ENCODE measurements at regions not wholly inside any gene's neighbourhood (a gene's known extent, or its start where the extent isn't known, plus 50 kb on each side); places are given as distances from the start of the nearest gene placed in this dataset.

- Histone ChIP-seq H3K4me3 (no peak overlapping the region), H3K27ac (no peak overlapping the region), H3K9me3 (no peaks in the 10 kb centered on the region), H3K9ac (ENCODE audit: low read depth in 2 of 2, low read length in 2 of 2) (no peak overlapping the region), H3K36me3 (no peaks in the 10 kb centered on the region), H3K4me1 (no peaks in the 10 kb centered on the region), H3K27me3 (no peaks in the 10 kb centered on the region)
- intact Hi-C loops (cut with DNase I): no loop called here
- TF ChIP-seq CTCF (IDR thresholded peaks at IDR 0.05): no peak
- no peak for DNase-seq
Observed at GRCh38 chr6:19332806-19333460, 504.2 kb upstream of the ID4 start.

- intact Hi-C loops (cut with DNase I): no loop called here
- H3K9ac ChIP-seq (ENCODE audit: low read depth in 2 of 2, low read length in 2 of 2): no peak overlapping the region
- no peaks in the 10 kb centered on the region for H3K27me3 ChIP-seq
Observed at GRCh38 chr6:19333936-19334335, 503.2 kb upstream of the ID4 start.

GRCh38 chr6:19336579-19336978, 500.6 kb upstream of the ID4 start:
- Histone ChIP-seq H3K4me3 (no peak overlapping the region), H3K27ac (no peak overlapping the region), H3K36me3 (no peaks in the 10 kb centered on the region), H3K9me3 (no peaks in the 10 kb centered on the region), H3K9ac (ENCODE audit: low read depth in 2 of 2, low read length in 2 of 2) (no peak overlapping the region), H3K27me3 (no peaks in the 10 kb centered on the region), H3K4me1 (no peaks in the 10 kb centered on the region)
- intact Hi-C loops (cut with DNase I): no loop called here
- no peak for DNase-seq
- TF ChIP-seq CTCF (IDR thresholded peaks at IDR 0.05): no peak

More at GRCh38 chr6:19333936-19334335, 503.2 kb upstream of the ID4 start:
- no peak overlapping the region for H3K4me3 ChIP-seq
- no peak overlapping the region for H3K27ac ChIP-seq
- no peak for TF ChIP-seq CTCF (IDR thresholded peaks at IDR 0.05)
- no peaks in the 10 kb centered on the region for H3K4me1 ChIP-seq
- no peaks in the 10 kb centered on the region for H3K9me3 ChIP-seq
- no peaks in the 10 kb centered on the region for H3K36me3 ChIP-seq
- no peak for DNase-seq

- no peaks in the 10 kb centered on the region for H3K9me3 ChIP-seq
- intact Hi-C loops (cut with DNase I): no loop called here
- no peak overlapping the region for H3K4me3 ChIP-seq
- no peaks in the 10 kb centered on the region for H3K27me3 ChIP-seq
- TF ChIP-seq CTCF (IDR thresholded peaks at IDR 0.05): no peak
- H3K36me3 ChIP-seq: no peaks in the 10 kb centered on the region
- no peak for DNase-seq
- H3K9ac ChIP-seq (ENCODE audit: low read depth in 2 of 2, low read length in 2 of 2): no peak overlapping the region
- H3K4me1 ChIP-seq: no peaks in the 10 kb centered on the region
- no peak overlapping the region for H3K27ac ChIP-seq
Observed at GRCh38 chr6:19337101-19337500, 500.1 kb upstream of the ID4 start.

- no peaks in the 10 kb centered on the region for H3K27me3 ChIP-seq
- no peak for TF ChIP-seq CTCF (IDR thresholded peaks at IDR 0.05)
- no peak overlapping the region for H3K9ac ChIP-seq (ENCODE audit: low read depth in 2 of 2, low read length in 2 of 2)
- no peaks in the 10 kb centered on the region for H3K4me1 ChIP-seq
- intact Hi-C loops (cut with DNase I): no loop called here
- no peaks in the 10 kb centered on the region for H3K36me3 ChIP-seq
- no peaks in the 10 kb centered on the region for H3K9me3 ChIP-seq
- no peak for DNase-seq
- H3K4me3 ChIP-seq: no peak overlapping the region
- no peak overlapping the region for H3K27ac ChIP-seq
Observed at GRCh38 chr6:19342616-19343015, 494.6 kb upstream of the ID4 start.
